Astrocyte (in vitro differentiated cells and primary cell): ENCODE measurements at regions not wholly inside any gene's neighbourhood (a gene's known extent, or its start where the extent isn't known, plus 50 kb on each side); places are given as distances from the start of the nearest gene placed in this dataset.

Experiments
- DNase-seq: peaks from one replicate; pipeline ENCODE4 v3.0.0-alpha.2; 2010; ENCODE audit warnings: low read depth
- FAIRE-seq: peaks from 2 replicates; lab custom pipeline; 2011; peaks lifted over from hg19 to GRCh38; lab: Jason Lieb, UNC
- H2AFZ ChIP-seq: 2 replicates; pipeline ENCODE4 v1.6.0; 2012; ENCODE audit warnings: low read depth, low read length, inconsistent platforms
- H3K27ac ChIP-seq: 2 replicates; pipeline ENCODE4 v1.5.1; 2011; ENCODE audit warnings: low read depth, low read length, inconsistent platforms
- H3K27me3 ChIP-seq: 2 replicates; pipeline ENCODE4 v1.6.0; 2011; ENCODE audit warnings: low read length, inconsistent platforms; ENCODE audit not compliant: insufficient read depth
- H3K36me3 ChIP-seq: 2 replicates; pipeline ENCODE4 v1.5.1; 2011; ENCODE audit warnings: low read length, inconsistent platforms; ENCODE audit not compliant: insufficient read depth
- H3K4me1 ChIP-seq: 2 replicates; pipeline ENCODE4 v1.5.1; 2011; ENCODE audit warnings: low read length, inconsistent platforms; ENCODE audit not compliant: insufficient read depth
- H3K4me2 ChIP-seq: 2 replicates; pipeline ENCODE4 v1.6.0; 2012; ENCODE audit warnings: low read length, inconsistent platforms
- H3K4me3 ChIP-seq: 2 replicates; pipeline ENCODE4 v1.5.1; 2011; ENCODE audit warnings: low read depth, mild to moderate bottlenecking, low read length, inconsistent platforms; ENCODE audit not compliant: insufficient read depth
- H3K79me2 ChIP-seq: 2 replicates; pipeline ENCODE4 v1.6.0; 2012; ENCODE audit warnings: mild to moderate bottlenecking, low read length, inconsistent platforms; ENCODE audit not compliant: insufficient read depth
- H3K9ac ChIP-seq: 2 replicates; pipeline ENCODE4 v1.6.0; 2012; ENCODE audit warnings: mild to moderate bottlenecking, low read length, inconsistent platforms
- H3K9me3 ChIP-seq: 2 replicates; pipeline ENCODE4 v1.5.1; 2012; ENCODE audit warnings: low read depth, mild to moderate bottlenecking, low read length, inconsistent platforms; ENCODE audit not compliant: insufficient read depth
- H4K20me1 ChIP-seq: 2 replicates; pipeline ENCODE4 v1.6.0; 2012; ENCODE audit warnings: low read length, inconsistent platforms; ENCODE audit not compliant: insufficient read depth
- H3K27ac Mint-ChIP-seq: one replicate; pipeline ENCODE4 v1.8.0; 2021; ENCODE audit warnings: mild to moderate bottlenecking, mixed read lengths; ENCODE audit not compliant: unreplicated experiment
- H3K27me3 Mint-ChIP-seq: one replicate; pipeline ENCODE4 v1.8.0; 2021; ENCODE audit warnings: low read depth, mixed read lengths; ENCODE audit not compliant: unreplicated experiment
- H3K36me3 Mint-ChIP-seq: one replicate; pipeline ENCODE4 v1.8.0; 2021; ENCODE audit warnings: low read depth, mixed read lengths; ENCODE audit not compliant: unreplicated experiment
- H3K4me1 Mint-ChIP-seq: one replicate; pipeline ENCODE4 v1.8.0; 2021; ENCODE audit warnings: low read depth, mixed read lengths; ENCODE audit not compliant: unreplicated experiment
- H3K4me3 Mint-ChIP-seq: one replicate; pipeline ENCODE4 v1.8.0; 2021; ENCODE audit warnings: mild to moderate bottlenecking, moderate library complexity, mixed read lengths; ENCODE audit not compliant: unreplicated experiment
- H3K9me3 Mint-ChIP-seq: one replicate; pipeline ENCODE4 v1.8.0; 2021; ENCODE audit warnings: mild to moderate bottlenecking, mixed read lengths; ENCODE audit not compliant: unreplicated experiment
- CTCF ChIP-seq: IDR thresholded peaks from 2 replicates; pipeline ENCODE4 v1.5.1; 2011; ENCODE audit warnings: low read depth, mild to moderate bottlenecking, inconsistent platforms, low read length, moderate library complexity; ENCODE audit not compliant: insufficient read depth
- EZH2 ChIP-seq: IDR thresholded peaks from 2 replicates; pipeline ENCODE4 v1.6.1; 2012; ENCODE audit warnings: mild to moderate bottlenecking, low read length, inconsistent platforms; ENCODE audit not compliant: insufficient read depth

- Mint-ChIP-seq H3K27me3 (peaks cover 3% of the 10 kb centered on the region), H3K4me3 (no peak overlapping the region), H3K36me3 (no peaks in the 10 kb centered on the region), H3K4me1 (no peaks in the 10 kb centered on the region), H3K27ac (no peak overlapping the region), H3K9me3 (peaks cover 9% of the 10 kb centered on the region)
- H3K27me3 ChIP-seq = no peaks in the 10 kb centered on the region
- no peaks in the 10 kb centered on the region for H3K4me1 ChIP-seq
- H2AFZ ChIP-seq = no peak overlapping the region
- no peak overlapping the region for H3K27ac ChIP-seq
- no peaks in the 10 kb centered on the region for H3K9me3 ChIP-seq
- TF ChIP-seq EZH2 (no peak), CTCF (no peak)
- H3K4me2 ChIP-seq = no peak overlapping the region
- no peak overlapping the region for H3K9ac ChIP-seq
- H3K79me2 ChIP-seq = no peaks in the 10 kb centered on the region
- no peaks in the 10 kb centered on the region for H4K20me1 ChIP-seq
- DNase-seq (no peak), FAIRE-seq (no peak)
- no peaks in the 10 kb centered on the region for H3K36me3 ChIP-seq
- no peak overlapping the region for H3K4me3 ChIP-seq
These were observed 76.3 kb downstream of the PERP start for GRCh38 chr6:138030872-138031271.

GRCh38 chr6:138031417-138031816 is 75.8 kb downstream of the PERP start:
- Histone ChIP-seq H3K4me1 (no peaks in the 10 kb centered on the region), H3K27me3 (no peaks in the 10 kb centered on the region), H3K27ac (no peak overlapping the region), H3K4me3 (no peak overlapping the region), H3K79me2 (no peaks in the 10 kb centered on the region), H3K9ac (no peak overlapping the region), H4K20me1 (no peaks in the 10 kb centered on the region), H3K36me3 (no peaks in the 10 kb centered on the region), H3K4me2 (no peak overlapping the region), H2AFZ (no peak overlapping the region), H3K9me3 (no peaks in the 10 kb centered on the region)
- H3K27me3 Mint-ChIP-seq = peaks cover 2% of the 10 kb centered on the region
- no peak for TF ChIP-seq EZH2
- TF ChIP-seq CTCF = no peak
- no peak overlapping the region for H3K27ac Mint-ChIP-seq
- DNase-seq = no peak
- peaks cover 9% of the 10 kb centered on the region for H3K9me3 Mint-ChIP-seq
- H3K36me3 Mint-ChIP-seq = no peaks in the 10 kb centered on the region
- FAIRE-seq = no peak
- H3K4me3 Mint-ChIP-seq = no peak overlapping the region
- H3K4me1 Mint-ChIP-seq = no peaks in the 10 kb centered on the region

GRCh38 chr6:138031850-138032249 is 75.4 kb downstream of the PERP start:
- no peaks in the 10 kb centered on the region for H3K4me1 Mint-ChIP-seq
- H3K4me3 Mint-ChIP-seq = no peak overlapping the region
- no peak overlapping the region for H3K4me3 ChIP-seq
- no peak overlapping the region for H2AFZ ChIP-seq
- H3K27ac ChIP-seq = no peak overlapping the region
- TF ChIP-seq EZH2 (no peak), CTCF (no peak)
- H4K20me1 ChIP-seq = no peaks in the 10 kb centered on the region
- no peak for DNase-seq
- no peaks in the 10 kb centered on the region for H3K79me2 ChIP-seq
- no peaks in the 10 kb centered on the region for H3K4me1 ChIP-seq
- peaks cover 9% of the 10 kb centered on the region for H3K9me3 Mint-ChIP-seq
- no peak overlapping the region for H3K9ac ChIP-seq
- peaks cover 2% of the 10 kb centered on the region for H3K27me3 Mint-ChIP-seq
- no peaks in the 10 kb centered on the region for H3K9me3 ChIP-seq
- no peaks in the 10 kb centered on the region for H3K36me3 Mint-ChIP-seq
- no peaks in the 10 kb centered on the region for H3K27me3 ChIP-seq
- no peak for FAIRE-seq
- H3K27ac Mint-ChIP-seq = no peak overlapping the region
- no peak overlapping the region for H3K4me2 ChIP-seq
- H3K36me3 ChIP-seq = no peaks in the 10 kb centered on the region
